ENCODE measurements at regions not wholly inside any gene's neighbourhood (a gene's known extent, or its start where the extent isn't known, plus 50 kb on each side); places are given as distances from the start of the nearest gene placed in this dataset.

- TF ChIP-seq CTCF (IDR thresholded peaks at IDR 0.05) = no peak
- no peak for TF ChIP-seq POLR2A (IDR thresholded peaks at IDR 0.05)
Observed at GRCh38 chr2:164369366-164369765, 251.9 kb downstream of the GRB14 start.

All from Peyer's patch (tissue), 4 donors.